ENCODE measurements at regions not wholly inside any gene's neighbourhood (a gene's known extent, or its start where the extent isn't known, plus 50 kb on each side); places are given as distances from the start of the nearest gene placed in this dataset.

- H3K27ac Mint-ChIP-seq: no peak overlapping the region; a peak in 3 of 7 replicates
Measured at GRCh38 chr1:163408262-163408661, 86.5 kb downstream of the NUF2 start.

More at GRCh38 chr1:163408262-163408661, 86.5 kb downstream of the NUF2 start:
- no peak for DNase-seq
- Mint-ChIP-seq H3K4me3 (no peak overlapping the region), H3K36me3 (ENCODE audit: insufficient read depth in 1 of 3, low read depth in 3 of 3) (no peaks in the 10 kb centered on the region), H3K9me3 (peaks cover 0 to 2% of the 10 kb centered on the region in 2 experiments; a peak in 2 of 5 replicates), H3K27me3 (ENCODE audit: low read depth) (peaks cover 17% of the 10 kb centered on the region), H3K4me1 (peaks cover 23 to 38% of the 10 kb centered on the region in 2 experiments)
- Histone ChIP-seq H3K79me1 (ENCODE audit: insufficient read depth, low read depth, low read length, poor library complexity, severe bottlenecking) (no peaks in the 10 kb centered on the region), H2AK5ac (ENCODE audit: insufficient read length, low read length) (no peak overlapping the region), H2BK120ac (ENCODE audit: low read depth, low read length, poor library complexity, severe bottlenecking) (no peak overlapping the region), H2AFZ (ENCODE audit: low read length) (no peak overlapping the region), H3K4me2 (ENCODE audit: insufficient read depth, insufficient read length, low read length) (no peak overlapping the region), H3K9ac (ENCODE audit: extremely low read depth, insufficient read length, low read length) (no peak overlapping the region), H3K79me2 (ENCODE audit: insufficient read depth, low read length) (no peaks in the 10 kb centered on the region), H3K23me2 (ENCODE audit: insufficient read length, low read depth, low read length, poor library complexity, severe bottlenecking) (no peaks in the 10 kb centered on the region), H3K4ac (ENCODE audit: low read depth, low read length) (no peak overlapping the region), H3K27me3 (ENCODE audit: insufficient read depth, low read length) (no peaks in the 10 kb centered on the region; the same call in 1 of the 2 replicates), H4K91ac (ENCODE audit: insufficient read length, low read depth, low read length) (no peak overlapping the region), H2BK5ac (ENCODE audit: insufficient read length, low read length) (no peak overlapping the region), H3K18ac (ENCODE audit: insufficient read length, low read depth, low read length) (no peak overlapping the region), H3K4me1 (ENCODE audit: insufficient read depth, low read length) (peaks cover 2% of the 10 kb centered on the region; the same call in 1 of the 2 replicates), H2BK20ac (ENCODE audit: low read depth, low read length, poor library complexity, severe bottlenecking) (no peak overlapping the region), H3K9me3 (ENCODE audit: control insufficient read depth, low read depth, low read length) (no peaks in the 10 kb centered on the region), H2BK12ac (ENCODE audit: insufficient read length, low read depth, low read length) (no peak overlapping the region), H4K20me1 (ENCODE audit: control insufficient read depth, insufficient read depth, insufficient read length) (no peaks in the 10 kb centered on the region), H3K27ac (ENCODE audit: insufficient read length, low read depth, low read length) (no peak overlapping the region), H3K14ac (ENCODE audit: insufficient read depth, low read length) (no peak overlapping the region), H2BK15ac (ENCODE audit: low read depth, low read length) (no peak overlapping the region), H3K56ac (ENCODE audit: insufficient read length, low read depth, low read length) (no peak overlapping the region), H4K8ac (replicated peaks; ENCODE audit: insufficient read length, low read depth, low read length) (no peak overlapping the region), H4K5ac (ENCODE audit: insufficient read length, low read depth, low read length) (no peak overlapping the region), H3T11ph (ENCODE audit: low read length) (no peak overlapping the region), H3K23ac (ENCODE audit: insufficient read length, low read depth, low read length) (no peak overlapping the region)
- no CpG with 5 or more reads among the region's 24 CpGs for WGBS (ENCODE audit: extremely low coverage, insufficient read length, low lambda C conversion rate)
- no peak for TF ChIP-seq CTCF (conservative IDR thresholded peaks at IDR 0.05)
